ENCODE measurements at regions not wholly inside any gene's neighbourhood (a gene's known extent, or its start where the extent isn't known, plus 50 kb on each side); places are given as distances from the start of the nearest gene placed in this dataset.

DNA sequence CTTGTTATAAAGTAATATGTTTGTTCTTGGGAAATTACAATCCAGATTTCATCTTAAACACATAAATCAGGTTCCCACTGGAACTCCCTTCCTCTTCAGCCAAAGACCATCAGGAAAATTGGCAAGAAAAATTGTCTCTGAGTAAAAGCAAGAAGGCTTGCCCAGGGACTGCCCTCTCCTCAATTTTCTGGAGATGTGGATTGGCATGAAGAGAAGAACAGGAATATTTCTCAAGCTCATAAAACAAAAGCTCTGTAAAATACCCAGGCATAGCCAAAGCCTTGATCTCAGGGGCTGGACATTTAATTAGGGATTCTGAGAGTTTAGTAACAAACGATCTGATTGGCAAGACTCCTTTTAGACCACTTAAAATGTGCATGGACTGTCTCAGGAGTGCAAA lies 223.4 kb downstream of the ZNF608 start:
- intact Hi-C loops (cut with DNase I; ENCODE audit: low total_unique reads), result no loop called here
- no peak for DNase-seq
- H3K4me1 ChIP-seq, result peaks cover 0 to 21% (median 0%) of the 10 kb centered on the region in 4 donors
- H3K27me3 ChIP-seq, result no peaks in the 10 kb centered on the region
- H3K4me3 ChIP-seq, result no peak overlapping the region
- H3K27ac ChIP-seq, result no peak overlapping the region
- no peaks in the 10 kb centered on the region for H3K9me3 ChIP-seq
- TF ChIP-seq POLR2A (IDR thresholded peaks at IDR 0.05) (no peak), POLR2AphosphoS5 (IDR thresholded peaks at IDR 0.05) (no peak), EP300 (IDR thresholded peaks at IDR 0.05) (no peak)
- TF ChIP-seq, protein P1, sequence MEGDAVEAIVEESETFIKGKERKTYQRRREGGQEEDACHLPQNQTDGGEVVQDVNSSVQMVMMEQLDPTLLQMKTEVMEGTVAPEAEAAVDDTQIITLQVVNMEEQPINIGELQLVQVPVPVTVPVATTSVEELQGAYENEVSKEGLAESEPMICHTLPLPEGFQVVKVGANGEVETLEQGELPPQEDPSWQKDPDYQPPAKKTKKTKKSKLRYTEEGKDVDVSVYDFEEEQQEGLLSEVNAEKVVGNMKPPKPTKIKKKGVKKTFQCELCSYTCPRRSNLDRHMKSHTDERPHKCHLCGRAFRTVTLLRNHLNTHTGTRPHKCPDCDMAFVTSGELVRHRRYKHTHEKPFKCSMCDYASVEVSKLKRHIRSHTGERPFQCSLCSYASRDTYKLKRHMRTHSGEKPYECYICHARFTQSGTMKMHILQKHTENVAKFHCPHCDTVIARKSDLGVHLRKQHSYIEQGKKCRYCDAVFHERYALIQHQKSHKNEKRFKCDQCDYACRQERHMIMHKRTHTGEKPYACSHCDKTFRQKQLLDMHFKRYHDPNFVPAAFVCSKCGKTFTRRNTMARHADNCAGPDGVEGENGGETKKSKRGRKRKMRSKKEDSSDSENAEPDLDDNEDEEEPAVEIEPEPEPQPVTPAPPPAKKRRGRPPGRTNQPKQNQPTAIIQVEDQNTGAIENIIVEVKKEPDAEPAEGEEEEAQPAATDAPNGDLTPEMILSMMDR (IDR thresholded peaks at IDR 0.05), result no peak
- H3K36me3 ChIP-seq, result no peaks in the 10 kb centered on the region
- WGBS, 5 donors, result 39 to 62% (median 50%) methylated on average over 1 of the region's 1 CpG

DNA sequence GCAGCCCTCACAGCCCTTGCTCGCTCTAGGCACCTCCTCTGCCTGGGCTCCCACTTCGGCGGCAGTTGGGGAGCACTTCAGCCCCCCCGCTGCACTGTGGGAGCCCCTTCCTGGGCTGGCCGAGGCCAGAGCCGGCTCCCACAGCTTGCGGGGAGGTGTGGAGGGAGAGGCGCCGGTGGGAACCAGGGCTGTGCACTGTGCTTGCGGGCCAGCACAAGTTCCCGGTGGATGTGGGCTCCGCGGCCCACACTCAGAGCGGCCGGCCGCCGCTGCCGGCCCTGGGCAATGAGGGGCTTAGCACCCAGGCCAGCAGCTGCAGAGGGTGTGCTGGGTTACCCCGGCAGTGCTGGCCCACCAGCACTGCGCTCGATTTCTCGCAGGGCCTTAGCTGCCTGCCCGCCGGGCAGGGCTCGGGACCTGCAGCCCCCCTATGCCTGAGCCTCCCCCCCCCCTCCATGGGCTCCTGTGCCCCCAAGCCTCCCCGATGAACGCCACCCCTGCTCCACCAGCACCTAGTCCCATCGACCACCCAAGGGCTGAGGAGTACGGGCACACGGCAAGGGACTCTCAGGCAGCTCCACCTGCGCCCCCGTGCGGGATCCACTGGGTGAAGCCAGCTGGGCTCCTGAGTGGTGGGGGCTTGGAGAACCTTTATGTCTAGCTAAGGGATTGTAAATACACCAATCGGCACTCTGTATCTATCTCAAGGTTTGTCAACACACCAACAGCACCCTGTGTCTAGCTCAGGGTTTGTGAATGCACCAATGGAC lies 224.8 kb downstream of the ZNF608 start:
- 80 to 90% (median 86%) methylated on average over 14 to 34 of the region's 34 CpGs for WGBS, 5 donors
- H3K4me3 ChIP-seq, result no peak overlapping the region
- no peaks in the 10 kb centered on the region for H3K36me3 ChIP-seq
- intact Hi-C loops (cut with DNase I; ENCODE audit: low total_unique reads), result no loop called here
- no peaks in the 10 kb centered on the region for H3K9me3 ChIP-seq
- H3K27ac ChIP-seq, result no peak overlapping the region
- H3K4me1 ChIP-seq, result peaks cover 0 to 21% (median 0%) of the 10 kb centered on the region in 4 donors
- DNase-seq, result no peak
- TF ChIP-seq POLR2A (IDR thresholded peaks at IDR 0.05) (no peak), POLR2AphosphoS5 (IDR thresholded peaks at IDR 0.05) (no peak), EP300 (IDR thresholded peaks at IDR 0.05) (no peak)
- TF ChIP-seq, protein P1 (IDR thresholded peaks at IDR 0.05), result no peak
- no peaks in the 10 kb centered on the region for H3K27me3 ChIP-seq

DNA sequence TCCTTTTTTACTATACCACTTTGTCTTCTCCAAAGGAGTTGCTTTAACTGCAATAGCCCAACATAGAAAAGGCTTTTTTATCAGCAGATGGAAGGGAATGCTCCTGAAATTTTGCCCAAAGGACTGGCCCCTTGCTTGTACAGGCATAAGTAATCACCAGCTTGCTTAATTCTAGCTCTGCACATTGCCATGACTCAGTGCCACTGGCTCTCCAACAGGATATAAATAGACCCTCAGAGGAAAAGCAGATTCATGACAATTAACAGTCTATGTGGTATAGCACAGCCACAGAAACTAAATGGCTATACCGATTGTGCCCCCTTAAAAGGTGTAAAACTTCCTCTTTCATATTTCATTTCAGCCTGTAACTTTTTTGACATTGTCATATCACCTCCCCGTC lies 227.0 kb downstream of the ZNF608 start:
- intact Hi-C loops (cut with DNase I; ENCODE audit: low total_unique reads), result no loop called here
- Histone ChIP-seq H3K36me3 (no peaks in the 10 kb centered on the region), H3K4me3 (no peak overlapping the region), H3K4me1 (peaks cover 0 to 34% (median 5%) of the 10 kb centered on the region in 4 donors), H3K27ac (no peak overlapping the region), H3K27me3 (no peaks in the 10 kb centered on the region), H3K9me3 (no peaks in the 10 kb centered on the region)
- TF ChIP-seq POLR2AphosphoS5 (IDR thresholded peaks at IDR 0.05), result peak in 2 of 3 donors; percentile 40 to 44
- TF ChIP-seq POLR2A (IDR thresholded peaks at IDR 0.05), result no peak
- DNase-seq, result peak in 1 of 2 donors; percentile 49
- 28 to 61% (median 41%) methylated on average over 2 of the region's 2 CpGs for WGBS, 5 donors

DNA sequence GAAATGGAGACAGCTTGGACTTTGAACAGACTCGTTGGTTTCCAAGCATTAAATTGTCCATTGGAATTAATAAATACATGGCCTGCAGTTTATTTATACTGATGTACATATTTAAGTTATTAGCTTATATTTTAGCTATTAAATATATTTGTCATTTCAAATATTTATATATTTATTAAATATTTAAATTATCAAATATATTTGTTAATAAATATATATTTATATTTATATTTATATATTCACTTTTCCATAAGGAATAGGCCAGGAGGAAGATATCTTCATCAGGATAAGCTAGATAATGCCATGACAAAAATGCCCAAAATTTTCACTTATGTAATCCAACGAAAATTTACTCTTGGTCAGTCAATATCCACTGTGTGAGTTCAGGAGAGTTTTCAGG lies 229.9 kb downstream of the ZNF608 start:
- H3K9me3 ChIP-seq, result no peaks in the 10 kb centered on the region
- H3K27me3 ChIP-seq, result no peaks in the 10 kb centered on the region
- H3K4me1 ChIP-seq, result peaks cover 0 to 38% (median 5%) of the 10 kb centered on the region in 4 donors
- intact Hi-C loops (cut with DNase I; ENCODE audit: low total_unique reads), result no loop called here
- no peak overlapping the region for H3K4me3 ChIP-seq
- DNase-seq, result no peak
- H3K36me3 ChIP-seq, result no peaks in the 10 kb centered on the region
- TF ChIP-seq POLR2AphosphoS5 (IDR thresholded peaks at IDR 0.05), result no peak
- no peak for TF ChIP-seq EP300 (IDR thresholded peaks at IDR 0.05)
- no peak for TF ChIP-seq POLR2A (IDR thresholded peaks at IDR 0.05)
- TF ChIP-seq, protein P1 (IDR thresholded peaks at IDR 0.05), result no peak
- 62 to 70% (median 64%) methylated on average over 2 of the region's 2 CpGs for WGBS, 5 donors
- no peak overlapping the region for H3K27ac ChIP-seq

Data from stomach (tissue), 8 donors.